Activated T-helper 17 cell treated with anti-CD3 and anti-CD28 coated beads, Interleukin-2, amount 50 U/mL, for 72 hours (primary cell): ENCODE measurements at regions not wholly inside any gene's neighbourhood (a gene's known extent, or its start where the extent isn't known, plus 50 kb on each side); places are given as distances from the start of the nearest gene placed in this dataset.

Experiments used
- ATAC-seq: fragments of 150-1000 bp; cut with Tn5 transposase; replicated peaks from 2 replicates; pipeline ENCODE4 v1.10.0; 2021; ENCODE audit warnings: mild to moderate bottlenecking, moderate library complexity
- H3K27ac Mint-ChIP-seq: one replicate; pipeline ENCODE4 v1.8.0; 2022; ENCODE audit warnings: mixed read lengths
- H3K27me3 Mint-ChIP-seq: one replicate; pipeline ENCODE4 v1.8.0; 2022; ENCODE audit warnings: mixed read lengths
- H3K36me3 Mint-ChIP-seq: one replicate; pipeline ENCODE4 v1.8.0; 2022; ENCODE audit warnings: low read depth, mild to moderate bottlenecking, mixed read lengths
- H3K4me1 Mint-ChIP-seq: one replicate; pipeline ENCODE4 v1.8.0; 2022; ENCODE audit warnings: mixed read lengths
- H3K4me3 Mint-ChIP-seq: one replicate; pipeline ENCODE4 v1.8.0; 2022; ENCODE audit warnings: mild to moderate bottlenecking, mixed read lengths
- H3K9me3 Mint-ChIP-seq: one replicate; pipeline ENCODE4 v1.8.0; 2022; ENCODE audit warnings: mixed read lengths

GRCh38 chr6:170159022-170159965, 131.6 kb downstream of the DLL1 start:
- Mint-ChIP-seq H3K9me3 (no peaks in the 10 kb centered on the region), H3K27ac (no peak overlapping the region), H3K36me3 (no peaks in the 10 kb centered on the region), H3K4me3 (no peak overlapping the region), H3K27me3 (peaks cover 6% of the 10 kb centered on the region), H3K4me1 (no peaks in the 10 kb centered on the region)
- ATAC-seq: no peak

GRCh38 chr6:170158296-170159021, 132.4 kb downstream of the DLL1 start:
- H3K27ac Mint-ChIP-seq: no peak overlapping the region
- H3K36me3 Mint-ChIP-seq: no peaks in the 10 kb centered on the region
- ATAC-seq: no peak
- H3K9me3 Mint-ChIP-seq: no peaks in the 10 kb centered on the region
- H3K4me1 Mint-ChIP-seq: no peaks in the 10 kb centered on the region
- H3K4me3 Mint-ChIP-seq: no peak overlapping the region
- H3K27me3 Mint-ChIP-seq: peaks cover 6% of the 10 kb centered on the region

- no peaks in the 10 kb centered on the region for H3K36me3 Mint-ChIP-seq
- H3K9me3 Mint-ChIP-seq: no peaks in the 10 kb centered on the region
- no peak overlapping the region for H3K27ac Mint-ChIP-seq
- no peaks in the 10 kb centered on the region for H3K4me1 Mint-ChIP-seq
- no peak overlapping the region for H3K4me3 Mint-ChIP-seq
- H3K27me3 Mint-ChIP-seq: peaks cover 6% of the 10 kb centered on the region
- no peak for ATAC-seq
Measured at GRCh38 chr6:170157567-170158218, 133.2 kb downstream of the DLL1 start.

- H3K27me3 Mint-ChIP-seq: peaks cover 9% of the 10 kb centered on the region
- H3K27ac Mint-ChIP-seq: no peak overlapping the region
- H3K4me3 Mint-ChIP-seq: no peak overlapping the region
- no peaks in the 10 kb centered on the region for H3K36me3 Mint-ChIP-seq
- no peaks in the 10 kb centered on the region for H3K9me3 Mint-ChIP-seq
- no peak for ATAC-seq
- no peaks in the 10 kb centered on the region for H3K4me1 Mint-ChIP-seq
Measured at GRCh38 chr6:170156448-170157375, 134.2 kb downstream of the DLL1 start.

GRCh38 chr6:170155464-170156196, 135.2 kb downstream of the DLL1 start:
- Mint-ChIP-seq H3K27ac (no peak overlapping the region), H3K27me3 (peaks cover 13% of the 10 kb centered on the region), H3K4me3 (no peak overlapping the region), H3K36me3 (no peaks in the 10 kb centered on the region), H3K4me1 (no peaks in the 10 kb centered on the region), H3K9me3 (no peaks in the 10 kb centered on the region)
- ATAC-seq: no peak

GRCh38 chr6:170153436-170154319, 137.2 kb downstream of the DLL1 start:
- no peaks in the 10 kb centered on the region for H3K9me3 Mint-ChIP-seq
- H3K27ac Mint-ChIP-seq: no peak overlapping the region
- no peak for ATAC-seq
- peaks cover 13% of the 10 kb centered on the region for H3K27me3 Mint-ChIP-seq
- H3K36me3 Mint-ChIP-seq: no peaks in the 10 kb centered on the region
- H3K4me1 Mint-ChIP-seq: peaks cover 2% of the 10 kb centered on the region
- no peak overlapping the region for H3K4me3 Mint-ChIP-seq

- Mint-ChIP-seq H3K27ac (no peak overlapping the region), H3K4me1 (peaks cover 9% of the 10 kb centered on the region), H3K9me3 (no peaks in the 10 kb centered on the region), H3K36me3 (no peaks in the 10 kb centered on the region), H3K27me3 (peaks cover 13% of the 10 kb centered on the region), H3K4me3 (no peak overlapping the region)
- no peak for ATAC-seq
Measured at GRCh38 chr6:170152989-170153388, 137.9 kb downstream of the DLL1 start.

- no peak overlapping the region for H3K27ac Mint-ChIP-seq
- H3K4me1 Mint-ChIP-seq: peaks cover 11% of the 10 kb centered on the region
- H3K27me3 Mint-ChIP-seq: peaks cover 8% of the 10 kb centered on the region
- H3K9me3 Mint-ChIP-seq: no peaks in the 10 kb centered on the region
- ATAC-seq: no peak
- no peak overlapping the region for H3K4me3 Mint-ChIP-seq
- H3K36me3 Mint-ChIP-seq: no peaks in the 10 kb centered on the region
Measured at GRCh38 chr6:170152124-170152926, 138.6 kb downstream of the DLL1 start.

- H3K9me3 Mint-ChIP-seq: no peaks in the 10 kb centered on the region
- H3K36me3 Mint-ChIP-seq: no peaks in the 10 kb centered on the region
- no peak for ATAC-seq
Measured at GRCh38 chr6:170151804-170152123, 139.1 kb downstream of the DLL1 start.

GRCh38 chr6:170151321-170151771, 139.5 kb downstream of the DLL1 start:
- Mint-ChIP-seq H3K4me3 (no peak overlapping the region), H3K4me1 (peaks cover 15% of the 10 kb centered on the region)
- no peak for ATAC-seq

More at GRCh38 chr6:170151804-170152123, 139.1 kb downstream of the DLL1 start:
- H3K4me1 Mint-ChIP-seq: peaks cover 13% of the 10 kb centered on the region
- H3K27me3 Mint-ChIP-seq: peaks cover 7% of the 10 kb centered on the region
- H3K27ac Mint-ChIP-seq: no peak overlapping the region
- no peak overlapping the region for H3K4me3 Mint-ChIP-seq

GRCh38 chr6:170150590-170150945, 140.3 kb downstream of the DLL1 start:
- H3K9me3 Mint-ChIP-seq: peaks cover 3% of the 10 kb centered on the region
- H3K4me1 Mint-ChIP-seq: peaks cover 18% of the 10 kb centered on the region
- H3K36me3 Mint-ChIP-seq: peaks cover 5% of the 10 kb centered on the region
- no peak overlapping the region for H3K4me3 Mint-ChIP-seq
- no peak for ATAC-seq
- no peak overlapping the region for H3K27ac Mint-ChIP-seq
- peaks cover 7% of the 10 kb centered on the region for H3K27me3 Mint-ChIP-seq

More at GRCh38 chr6:170151321-170151771, 139.5 kb downstream of the DLL1 start:
- Mint-ChIP-seq H3K9me3 (no peaks in the 10 kb centered on the region), H3K27ac (no peak overlapping the region), H3K27me3 (peaks cover 7% of the 10 kb centered on the region), H3K36me3 (no peaks in the 10 kb centered on the region)
